ENCODE measurements at regions not wholly inside any gene's neighbourhood (a gene's known extent, or its start where the extent isn't known, plus 50 kb on each side); places are given as distances from the start of the nearest gene placed in this dataset.

- no peak for TF ChIP-seq POLR2A (IDR thresholded peaks at IDR 0.05; ENCODE audit: low read depth, low read length)
- TF ChIP-seq POLR2AphosphoS5 (IDR thresholded peaks at IDR 0.05; ENCODE audit: low read depth, low read length), result no peak
- no peak for TF ChIP-seq TAF1 (IDR thresholded peaks at IDR 0.05; ENCODE audit: low read depth, low read length)
Measured at GRCh38 chr2:121019071-121019470, 265.9 kb downstream of the TFCP2L1 start.
